ENCODE measurements at regions not wholly inside any gene's neighbourhood (a gene's known extent, or its start where the extent isn't known, plus 50 kb on each side); places are given as distances from the start of the nearest gene placed in this dataset.

DNA sequence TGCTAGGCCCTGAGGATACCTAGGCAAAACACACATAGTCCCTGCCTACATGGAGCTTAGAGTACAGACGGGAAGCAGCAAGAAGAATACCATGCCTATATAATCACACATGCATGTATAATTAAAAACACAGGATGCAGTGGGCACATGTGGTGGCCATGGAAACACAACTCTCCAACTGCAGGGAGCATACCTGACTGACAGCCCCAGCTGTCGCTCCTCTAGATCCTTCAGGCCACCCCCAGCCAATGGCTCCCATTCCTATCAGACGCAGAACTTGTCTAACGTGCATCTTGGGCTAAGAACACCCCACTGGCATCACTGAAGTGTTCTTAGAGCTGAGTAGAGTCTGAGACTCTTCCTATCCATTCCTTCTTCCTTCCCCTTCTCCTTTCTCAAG is 125.5 kb upstream of the FRMD4B start:
- TF ChIP-seq, protein P1, sequence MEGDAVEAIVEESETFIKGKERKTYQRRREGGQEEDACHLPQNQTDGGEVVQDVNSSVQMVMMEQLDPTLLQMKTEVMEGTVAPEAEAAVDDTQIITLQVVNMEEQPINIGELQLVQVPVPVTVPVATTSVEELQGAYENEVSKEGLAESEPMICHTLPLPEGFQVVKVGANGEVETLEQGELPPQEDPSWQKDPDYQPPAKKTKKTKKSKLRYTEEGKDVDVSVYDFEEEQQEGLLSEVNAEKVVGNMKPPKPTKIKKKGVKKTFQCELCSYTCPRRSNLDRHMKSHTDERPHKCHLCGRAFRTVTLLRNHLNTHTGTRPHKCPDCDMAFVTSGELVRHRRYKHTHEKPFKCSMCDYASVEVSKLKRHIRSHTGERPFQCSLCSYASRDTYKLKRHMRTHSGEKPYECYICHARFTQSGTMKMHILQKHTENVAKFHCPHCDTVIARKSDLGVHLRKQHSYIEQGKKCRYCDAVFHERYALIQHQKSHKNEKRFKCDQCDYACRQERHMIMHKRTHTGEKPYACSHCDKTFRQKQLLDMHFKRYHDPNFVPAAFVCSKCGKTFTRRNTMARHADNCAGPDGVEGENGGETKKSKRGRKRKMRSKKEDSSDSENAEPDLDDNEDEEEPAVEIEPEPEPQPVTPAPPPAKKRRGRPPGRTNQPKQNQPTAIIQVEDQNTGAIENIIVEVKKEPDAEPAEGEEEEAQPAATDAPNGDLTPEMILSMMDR (IDR thresholded peaks at IDR 0.05): no peak
- TF ChIP-seq ZFX (IDR thresholded peaks at IDR 0.05; ENCODE audit: borderline replicate concordance): no peak

All from 22Rv1 (cell line).